HEK293 (cell line): ENCODE measurements at regions not wholly inside any gene's neighbourhood (a gene's known extent, or its start where the extent isn't known, plus 50 kb on each side); places are given as distances from the start of the nearest gene placed in this dataset.

Source experiments
- CTCF ChIA-PET: fragments of 350-600 bp; formaldehyde crosslinking; extraction: SDS; loops from one replicate; lab custom pipeline; 2021; ENCODE audit warnings: antibody characterized with exemption; lab: Yijun Ruan, JAX
- POLR2A ChIA-PET: fragments of 300-600 bp; formaldehyde crosslinking; extraction: SDS; loops from one replicate; lab custom pipeline; 2020; ENCODE audit warnings: antibody characterized with exemption, inconsistent platforms; lab: Yijun Ruan, JAX
- H3K27ac ChIP-seq: fragments of 200-500 bp; sonication (Bioruptor generic); 2 replicates; pipeline ENCODE4 v1.5.1; 2014; ENCODE audit warnings: low read depth, low read length, control low read depth, inconsistent platforms; ENCODE audit errors: extremely low read depth
- H3K36me3 ChIP-seq, 2 experiments: fragments of 200-500 bp in 1 of 2; sonication (Bioruptor generic) in 1 of 2; 1 replicate in 1 of 2; 2 replicates in 1 of 2; pipeline ENCODE4 v1.5.1; 2014 to 2017; ENCODE audit warnings: inconsistent platforms in 2 of 2, low read length in 2 of 2; ENCODE audit not compliant: control insufficient read depth in 2 of 2, insufficient read depth in 1 of 2
- H3K4me1 ChIP-seq: fragments of 200-500 bp; sonication (Bioruptor generic); 2 replicates; pipeline ENCODE4 v1.5.1; 2014; ENCODE audit warnings: mild to moderate bottlenecking, low read length, inconsistent platforms; ENCODE audit not compliant: control insufficient read depth, insufficient read depth
- H3K4me3 ChIP-seq: 2 replicates; pipeline ENCODE4 v1.5.1; 2011; ENCODE audit warnings: low read depth, mild to moderate bottlenecking, control low read depth, low read length, moderate library complexity
- H3K9me3 ChIP-seq: fragments of 200-500 bp; sonication (Bioruptor generic); 2 replicates; pipeline ENCODE4 v1.5.1; 2014; ENCODE audit warnings: low read depth, low read length, inconsistent platforms; ENCODE audit not compliant: control insufficient read depth, insufficient read depth
- BCL11B ChIP-seq: fragments of 450-650 bp; formaldehyde crosslinking; IDR thresholded peaks from 2 replicates; pipeline ENCODE4 v1.5.1; 2016; ENCODE audit warnings: low read depth, missing biosample characterization, missing genetic modification characterization
- INSM2 ChIP-seq: fragments of 450-650 bp; formaldehyde crosslinking; IDR thresholded peaks from 2 replicates; pipeline ENCODE4 v1.5.1; 2016; ENCODE audit warnings: missing biosample characterization, missing genetic modification characterization
- KLF10 ChIP-seq: fragments of 450-650 bp; IDR thresholded peaks from 2 replicates; pipeline ENCODE4 v1.5.1; 2018; ENCODE audit warnings: missing biosample characterization, mild to moderate bottlenecking, missing genetic modification characterization
- MEIS1 ChIP-seq: sonication (generic); formaldehyde crosslinking; IDR thresholded peaks from 2 replicates; pipeline ENCODE4 v1.8.1; 2022; ENCODE audit warnings: missing genetic modification reagents, mild to moderate bottlenecking, borderline replicate concordance
- SP7 ChIP-seq: fragments of 450-650 bp; formaldehyde crosslinking; IDR thresholded peaks from 2 replicates; pipeline ENCODE4 v1.5.1; 2016; ENCODE audit warnings: missing biosample characterization, missing genetic modification characterization
- YY2 ChIP-seq: fragments of 450-650 bp; formaldehyde crosslinking; IDR thresholded peaks from 2 replicates; pipeline ENCODE4 v1.5.1; 2016; ENCODE audit warnings: missing biosample characterization, missing genetic modification characterization
- ZEB2 ChIP-seq: fragments of 450-650 bp; formaldehyde crosslinking; IDR thresholded peaks from 2 replicates; pipeline ENCODE4 v1.5.1; 2016; ENCODE audit warnings: missing biosample characterization, missing genetic modification characterization
- ZNF335 ChIP-seq: fragments of 450-650 bp; formaldehyde crosslinking; conservative IDR thresholded peaks from 2 replicates; pipeline ENCODE4 v1.5.1; 2016; ENCODE audit warnings: missing biosample characterization, missing genetic modification characterization
- ZNF366 ChIP-seq: fragments of 450-650 bp; formaldehyde crosslinking; conservative IDR thresholded peaks from 2 replicates; pipeline ENCODE4 v1.5.1; 2016; ENCODE audit warnings: missing biosample characterization, missing genetic modification characterization
- ZNF473 ChIP-seq: fragments of 450-650 bp; formaldehyde crosslinking; IDR thresholded peaks from 2 replicates; pipeline ENCODE4 v1.5.1; 2017; ENCODE audit warnings: missing biosample characterization, missing genetic modification characterization
- ZNF514 ChIP-seq: fragments of 450-650 bp; formaldehyde crosslinking; IDR thresholded peaks from 2 replicates; pipeline ENCODE4 v1.5.1; 2016; ENCODE audit warnings: missing biosample characterization, missing genetic modification characterization
- ZNF518A ChIP-seq: fragments of 450-650 bp; formaldehyde crosslinking; conservative IDR thresholded peaks from 2 replicates; pipeline ENCODE4 v1.5.1; 2016; ENCODE audit warnings: low read depth, missing biosample characterization, missing genetic modification characterization
- ZNF544 ChIP-seq: fragments of 450-650 bp; formaldehyde crosslinking; IDR thresholded peaks from 2 replicates; pipeline ENCODE4 v1.5.0; 2017; ENCODE audit warnings: missing biosample characterization, missing genetic modification characterization
- ZNF571 ChIP-seq: fragments of 450-650 bp; formaldehyde crosslinking; IDR thresholded peaks from 2 replicates; pipeline ENCODE4 v1.5.0; 2017; ENCODE audit warnings: missing biosample characterization, missing genetic modification characterization
- ZNF629 ChIP-seq: fragments of 450-650 bp; formaldehyde crosslinking; IDR thresholded peaks from 2 replicates; pipeline ENCODE4 v1.5.1; 2017; ENCODE audit warnings: missing biosample characterization, missing genetic modification characterization
- ZNF645 ChIP-seq: fragments of 450-650 bp; formaldehyde crosslinking; IDR thresholded peaks from 2 replicates; pipeline ENCODE4; 2016; ENCODE audit warnings: missing biosample characterization, missing genetic modification characterization
- ZNF704 ChIP-seq: fragments of 450-650 bp; formaldehyde crosslinking; IDR thresholded peaks from 2 replicates; pipeline ENCODE4 v1.5.1; 2016; ENCODE audit warnings: missing biosample characterization, missing genetic modification characterization
- TF ChIP-seq, protein P1 (sequence below): fragments of 450-650 bp; formaldehyde crosslinking; IDR thresholded peaks from 2 replicates; pipeline ENCODE4 v1.5.1; 2016; ENCODE audit warnings: missing biosample characterization, missing genetic modification characterization
- TF ChIP-seq, protein P2 (sequence below): fragments of 450-650 bp; formaldehyde crosslinking; IDR thresholded peaks from 2 replicates; pipeline ENCODE4 v1.5.1; 2017; ENCODE audit warnings: missing biosample characterization, missing genetic modification characterization
- TF ChIP-seq, protein P3 (sequence below): fragments of 450-650 bp; formaldehyde crosslinking; IDR thresholded peaks from 2 replicates; pipeline ENCODE4 v1.5.1; 2016; ENCODE audit warnings: missing biosample characterization, missing genetic modification characterization

DNA sequence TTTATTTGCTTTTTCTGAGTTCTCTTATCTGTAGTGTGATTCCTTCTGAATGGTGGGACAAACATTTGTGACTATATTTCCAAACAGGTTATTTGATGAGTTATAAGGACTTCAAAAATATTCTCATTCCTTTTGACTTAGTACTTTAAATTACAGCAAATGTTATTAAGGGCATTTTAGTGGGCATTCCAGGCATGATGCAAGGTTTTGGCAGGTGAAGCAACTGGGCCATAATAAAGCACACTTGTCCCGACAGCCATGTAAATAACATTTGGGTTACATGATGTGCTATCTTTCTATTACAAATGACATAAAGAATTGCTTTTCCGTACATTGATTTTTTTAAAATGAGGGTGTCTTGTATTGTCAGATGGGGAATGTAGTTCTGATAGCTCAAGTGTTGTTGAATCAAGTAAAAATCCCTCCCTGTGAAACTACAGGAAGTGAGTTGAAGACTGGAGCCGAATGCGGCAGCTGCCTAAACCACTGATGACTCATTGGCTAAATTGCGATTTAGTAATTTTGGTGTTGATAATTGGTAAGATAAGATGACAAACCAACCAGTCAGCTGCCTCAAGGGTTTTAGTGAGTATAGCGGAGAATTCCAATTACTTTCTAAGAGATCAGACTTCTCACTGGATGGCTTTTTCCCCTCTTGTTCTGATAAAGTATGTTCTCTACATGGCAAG lies 231.3 kb upstream of the NPY start (continued):
- TF ChIP-seq INSM2 (tag by site-specific recombination) (0 out of 2 replicates have a peak, but pooled peaks have one; percentile 47), BCL11B (tag by site-specific recombination) (no peak), ZNF366 (tag by site-specific recombination) (peak; percentile 67), SP7 (tag by site-specific recombination) (peak; percentile 62; the same call in 1 of the 2 replicates), ZNF473 (tag by site-specific recombination) (no peak), ZEB2 (tag by site-specific recombination) (peak; percentile 64; the same call in 1 of the 2 replicates), ZNF544 (tag by site-specific recombination) (no peak), ZNF518A (tag by site-specific recombination) (peak; percentile 52), ZNF629 (tag by site-specific recombination) (peak; percentile 61), ZNF335 (tag by site-specific recombination) (peak; percentile 70)
- TF ChIP-seq, protein P1, sequence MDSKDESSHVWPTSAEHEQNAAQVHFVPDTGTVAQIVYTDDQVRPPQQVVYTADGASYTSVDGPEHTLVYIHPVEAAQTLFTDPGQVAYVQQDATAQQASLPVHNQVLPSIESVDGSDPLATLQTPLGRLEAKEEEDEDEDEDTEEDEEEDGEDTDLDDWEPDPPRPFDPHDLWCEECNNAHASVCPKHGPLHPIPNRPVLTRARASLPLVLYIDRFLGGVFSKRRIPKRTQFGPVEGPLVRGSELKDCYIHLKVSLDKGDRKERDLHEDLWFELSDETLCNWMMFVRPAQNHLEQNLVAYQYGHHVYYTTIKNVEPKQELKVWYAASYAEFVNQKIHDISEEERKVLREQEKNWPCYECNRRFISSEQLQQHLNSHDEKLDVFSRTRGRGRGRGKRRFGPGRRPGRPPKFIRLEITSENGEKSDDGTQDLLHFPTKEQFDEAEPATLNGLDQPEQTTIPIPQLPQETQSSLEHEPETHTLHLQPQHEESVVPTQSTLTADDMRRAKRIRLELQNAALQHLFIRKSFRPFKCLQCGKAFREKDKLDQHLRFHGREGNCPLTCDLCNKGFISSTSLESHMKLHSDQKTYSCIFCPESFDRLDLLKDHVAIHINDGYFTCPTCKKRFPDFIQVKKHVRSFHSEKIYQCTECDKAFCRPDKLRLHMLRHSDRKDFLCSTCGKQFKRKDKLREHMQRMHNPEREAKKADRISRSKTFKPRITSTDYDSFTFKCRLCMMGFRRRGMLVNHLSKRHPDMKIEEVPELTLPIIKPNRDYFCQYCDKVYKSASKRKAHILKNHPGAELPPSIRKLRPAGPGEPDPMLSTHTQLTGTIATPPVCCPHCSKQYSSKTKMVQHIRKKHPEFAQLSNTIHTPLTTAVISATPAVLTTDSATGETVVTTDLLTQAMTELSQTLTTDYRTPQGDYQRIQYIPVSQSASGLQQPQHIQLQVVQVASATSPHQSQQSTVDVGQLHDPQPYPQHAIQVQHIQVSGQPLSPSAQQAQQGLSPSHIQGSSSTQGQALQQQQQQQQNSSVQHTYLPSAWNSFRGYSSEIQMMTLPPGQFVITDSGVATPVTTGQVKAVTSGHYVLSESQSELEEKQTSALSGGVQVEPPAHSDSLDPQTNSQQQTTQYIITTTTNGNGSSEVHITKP, result peak; percentile 53; the same call in 1 of the 2 replicates
- TF ChIP-seq, protein P2, sequence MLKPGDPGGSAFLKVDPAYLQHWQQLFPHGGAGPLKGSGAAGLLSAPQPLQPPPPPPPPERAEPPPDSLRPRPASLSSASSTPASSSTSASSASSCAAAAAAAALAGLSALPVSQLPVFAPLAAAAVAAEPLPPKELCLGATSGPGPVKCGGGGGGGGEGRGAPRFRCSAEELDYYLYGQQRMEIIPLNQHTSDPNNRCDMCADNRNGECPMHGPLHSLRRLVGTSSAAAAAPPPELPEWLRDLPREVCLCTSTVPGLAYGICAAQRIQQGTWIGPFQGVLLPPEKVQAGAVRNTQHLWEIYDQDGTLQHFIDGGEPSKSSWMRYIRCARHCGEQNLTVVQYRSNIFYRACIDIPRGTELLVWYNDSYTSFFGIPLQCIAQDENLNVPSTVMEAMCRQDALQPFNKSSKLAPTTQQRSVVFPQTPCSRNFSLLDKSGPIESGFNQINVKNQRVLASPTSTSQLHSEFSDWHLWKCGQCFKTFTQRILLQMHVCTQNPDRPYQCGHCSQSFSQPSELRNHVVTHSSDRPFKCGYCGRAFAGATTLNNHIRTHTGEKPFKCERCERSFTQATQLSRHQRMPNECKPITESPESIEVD (tag by site-specific recombination), result peak; percentile 40; the same call in 1 of the 2 replicates

- Histone ChIP-seq H3K27ac (no peak overlapping the region), H3K4me3 (no peak overlapping the region), H3K36me3 (no peaks in the 10 kb centered on the region), H3K9me3 (no peaks in the 10 kb centered on the region), H3K4me1 (peaks cover 12% of the 10 kb centered on the region)
- ChIA-PET CTCF (interaction anchor here (0.6 kb wide), 1 partner anchor 10 kb away, joined by 3 read pairs; no protein-coding TSS in a partner anchor), POLR2A (no interaction called here)
- TF ChIP-seq ZNF514 (tag by site-specific recombination) (no peak), ZNF571 (no peak), YY2 (tag by site-specific recombination) (no peak), KLF10 (tag by site-specific recombination) (no peak), ZNF704 (tag by site-specific recombination) (no peak), ZNF645 (tag by site-specific recombination) (no peak), MEIS1 (CRISPR knock-in tag) (no peak)
- TF ChIP-seq, protein P3, sequence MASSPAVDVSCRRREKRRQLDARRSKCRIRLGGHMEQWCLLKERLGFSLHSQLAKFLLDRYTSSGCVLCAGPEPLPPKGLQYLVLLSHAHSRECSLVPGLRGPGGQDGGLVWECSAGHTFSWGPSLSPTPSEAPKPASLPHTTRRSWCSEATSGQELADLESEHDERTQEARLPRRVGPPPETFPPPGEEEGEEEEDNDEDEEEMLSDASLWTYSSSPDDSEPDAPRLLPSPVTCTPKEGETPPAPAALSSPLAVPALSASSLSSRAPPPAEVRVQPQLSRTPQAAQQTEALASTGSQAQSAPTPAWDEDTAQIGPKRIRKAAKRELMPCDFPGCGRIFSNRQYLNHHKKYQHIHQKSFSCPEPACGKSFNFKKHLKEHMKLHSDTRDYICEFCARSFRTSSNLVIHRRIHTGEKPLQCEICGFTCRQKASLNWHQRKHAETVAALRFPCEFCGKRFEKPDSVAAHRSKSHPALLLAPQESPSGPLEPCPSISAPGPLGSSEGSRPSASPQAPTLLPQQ (tag by site-specific recombination), result no peak
Observed at GRCh38 chr7:24054236-24054635, 229.8 kb upstream of the NPY start.
